Loucy (cell line): ENCODE measurements at regions not wholly inside any gene's neighbourhood (a gene's known extent, or its start where the extent isn't known, plus 50 kb on each side); places are given as distances from the start of the nearest gene placed in this dataset.

Experiments
- EZH2phosphoT487 ChIP-seq: fragments of 200-600 bp; IDR thresholded peaks from 2 replicates; pipeline ENCODE4 v1.6.1; 2018; ENCODE audit warnings: antibody characterized with exemption, mild to moderate bottlenecking, moderate library complexity, borderline replicate concordance
- TF ChIP-seq, protein P1 (sequence below): fragments of 200-600 bp; sonication (generic); conservative IDR thresholded peaks from 2 replicates; pipeline ENCODE4 v1.5.1; 2014; ENCODE audit warnings: mild to moderate bottlenecking, antibody characterized with exemption, low read length

DNA sequence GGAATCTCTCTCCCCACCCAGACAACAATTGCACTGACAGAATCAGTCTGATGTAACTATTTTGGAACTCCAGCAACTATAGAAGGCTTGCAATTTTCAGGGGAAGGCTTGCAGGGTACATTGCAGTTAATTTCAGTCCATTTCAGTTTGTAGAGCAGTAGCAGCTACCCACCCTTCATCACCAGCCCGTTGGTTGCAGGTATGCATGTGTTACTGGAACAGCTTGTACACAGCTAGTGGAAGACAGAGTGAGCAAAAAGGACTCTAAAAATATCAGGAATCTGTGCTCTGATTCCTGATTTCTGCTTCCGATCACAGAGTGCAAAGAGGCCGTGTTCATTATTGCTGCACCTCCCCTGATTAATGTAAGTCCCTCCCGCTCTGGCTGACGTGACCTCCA lies 449.0 kb downstream of the NPHP4 start:
- TF ChIP-seq, protein P1, sequence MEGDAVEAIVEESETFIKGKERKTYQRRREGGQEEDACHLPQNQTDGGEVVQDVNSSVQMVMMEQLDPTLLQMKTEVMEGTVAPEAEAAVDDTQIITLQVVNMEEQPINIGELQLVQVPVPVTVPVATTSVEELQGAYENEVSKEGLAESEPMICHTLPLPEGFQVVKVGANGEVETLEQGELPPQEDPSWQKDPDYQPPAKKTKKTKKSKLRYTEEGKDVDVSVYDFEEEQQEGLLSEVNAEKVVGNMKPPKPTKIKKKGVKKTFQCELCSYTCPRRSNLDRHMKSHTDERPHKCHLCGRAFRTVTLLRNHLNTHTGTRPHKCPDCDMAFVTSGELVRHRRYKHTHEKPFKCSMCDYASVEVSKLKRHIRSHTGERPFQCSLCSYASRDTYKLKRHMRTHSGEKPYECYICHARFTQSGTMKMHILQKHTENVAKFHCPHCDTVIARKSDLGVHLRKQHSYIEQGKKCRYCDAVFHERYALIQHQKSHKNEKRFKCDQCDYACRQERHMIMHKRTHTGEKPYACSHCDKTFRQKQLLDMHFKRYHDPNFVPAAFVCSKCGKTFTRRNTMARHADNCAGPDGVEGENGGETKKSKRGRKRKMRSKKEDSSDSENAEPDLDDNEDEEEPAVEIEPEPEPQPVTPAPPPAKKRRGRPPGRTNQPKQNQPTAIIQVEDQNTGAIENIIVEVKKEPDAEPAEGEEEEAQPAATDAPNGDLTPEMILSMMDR = no peak
- TF ChIP-seq EZH2phosphoT487 = no peak
